C1 segment of cervical spinal cord (tissue), 14 donors: ENCODE measurements at regions not wholly inside any gene's neighbourhood (a gene's known extent, or its start where the extent isn't known, plus 50 kb on each side); places are given as distances from the start of the nearest gene placed in this dataset.

Experiments
- DNase-seq, 14 donors: peaks; one replicate each; lab custom pipeline; 2025; lab: John Stamatoyannopoulos, UW

- no peak for DNase-seq
These were observed 757.3 kb upstream of the IGFBP3 start for GRCh38 chr7:46678421-46678820.

- DNase-seq, result no peak
These were observed 754.4 kb upstream of the IGFBP3 start for GRCh38 chr7:46675456-46675855.

DNA sequence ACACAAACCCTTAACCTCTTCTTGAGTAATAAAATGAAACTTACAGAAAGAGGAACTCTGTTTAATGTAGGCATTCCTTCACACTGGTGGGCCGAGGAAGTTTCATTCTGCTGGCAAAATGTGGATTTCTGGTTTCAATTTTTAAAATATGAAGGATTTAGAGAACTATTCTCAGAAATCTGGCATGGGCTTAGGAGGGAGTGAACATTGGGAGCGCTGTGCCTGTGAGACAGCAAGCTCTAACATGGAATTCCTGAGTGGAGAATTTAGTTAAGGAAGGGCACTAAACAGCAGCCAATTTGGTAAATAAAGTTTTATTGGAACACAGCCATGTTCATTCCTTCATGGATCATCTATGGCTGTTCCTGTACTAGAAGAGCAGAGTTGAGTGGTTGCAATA lies 751.8 kb upstream of the IGFBP3 start:
- DNase-seq, result no peak

- no peak for DNase-seq
These were observed 750.2 kb upstream of the IGFBP3 start for GRCh38 chr7:46671108-46671769.

DNA sequence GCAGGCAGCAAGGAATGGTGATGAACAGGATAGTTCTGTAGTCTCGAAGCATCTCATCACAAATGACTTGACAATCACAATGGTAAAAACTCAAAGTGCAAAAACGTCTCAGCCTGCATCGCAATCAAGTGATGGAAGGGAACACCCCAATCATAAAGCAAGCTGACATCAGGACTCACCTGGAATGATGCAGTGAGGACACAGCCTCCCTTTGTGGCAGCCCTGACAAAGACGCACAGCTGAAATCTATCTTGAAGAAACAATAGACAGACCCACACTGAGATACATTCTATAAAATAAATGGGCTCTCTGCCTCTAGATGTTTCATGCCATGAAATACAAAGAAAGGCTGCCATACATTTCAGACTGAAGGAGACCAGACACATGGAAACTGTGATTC lies 748.0 kb upstream of the IGFBP3 start:
- DNase-seq, result no peak

GRCh38 chr7:46664453-46664852 lies 743.4 kb upstream of the IGFBP3 start:
- DNase-seq, result no peak

DNA sequence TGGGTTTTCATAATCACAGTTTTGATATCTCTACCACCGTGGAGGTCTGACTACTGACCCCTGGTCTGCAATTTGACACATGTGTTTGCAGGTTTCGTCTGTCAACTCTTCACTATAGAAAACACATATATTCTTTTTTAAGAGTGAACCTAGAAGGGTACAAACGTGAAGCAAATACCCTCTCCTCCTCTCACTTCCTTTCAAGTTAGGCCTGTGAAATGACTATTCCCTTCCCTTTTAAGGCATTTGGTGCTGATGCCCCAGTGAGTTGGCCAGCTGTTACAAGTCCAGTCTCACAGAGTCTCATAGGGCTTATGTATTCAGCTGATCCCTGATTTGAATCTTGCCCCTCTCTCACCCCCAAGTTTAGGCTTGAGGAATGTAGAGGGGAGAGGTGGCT lies 742.0 kb upstream of the IGFBP3 start:
- DNase-seq, result no peak

DNA sequence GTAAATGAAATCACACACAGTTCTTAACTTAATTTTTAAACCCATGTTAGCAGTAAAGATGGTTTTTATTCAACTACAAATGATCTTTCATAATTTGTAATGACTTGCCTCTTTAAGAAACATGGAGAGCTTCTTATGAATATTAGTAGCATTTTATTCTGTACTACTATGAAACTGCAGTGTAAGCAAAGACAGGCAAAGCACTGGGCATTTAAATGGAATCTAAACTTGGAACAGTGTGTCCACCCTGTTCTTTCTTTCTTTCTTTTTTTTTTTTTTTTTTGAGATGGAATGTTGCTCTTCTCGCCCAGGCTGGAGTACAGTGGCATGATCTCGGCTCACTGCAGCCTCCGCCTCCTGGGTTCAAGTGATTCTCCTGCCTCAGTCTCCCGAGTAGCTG lies 740.4 kb upstream of the IGFBP3 start:
- DNase-seq, result no peak

- no peak for DNase-seq
These were observed 739.4 kb upstream of the IGFBP3 start for GRCh38 chr7:46660402-46660980.

DNA sequence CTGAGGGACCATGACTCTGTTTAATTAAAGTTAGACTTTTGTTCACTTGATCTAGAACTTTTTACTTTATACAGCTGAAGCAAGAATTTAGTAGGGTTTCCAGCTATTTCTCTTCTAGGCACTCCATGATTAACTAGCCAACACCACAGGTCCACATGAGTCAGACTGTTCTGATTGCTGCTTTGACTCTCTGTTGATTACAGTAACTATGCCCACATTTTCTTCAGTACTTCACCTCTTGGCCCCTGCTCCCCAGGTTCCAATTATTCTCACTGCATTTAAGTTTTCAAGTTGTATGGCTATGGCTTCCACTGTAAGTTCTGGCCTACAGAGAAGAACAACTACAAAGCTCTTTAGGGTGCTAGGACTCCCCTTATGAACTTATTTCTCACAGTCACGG lies 737.2 kb upstream of the IGFBP3 start:
- no peak for DNase-seq

DNA sequence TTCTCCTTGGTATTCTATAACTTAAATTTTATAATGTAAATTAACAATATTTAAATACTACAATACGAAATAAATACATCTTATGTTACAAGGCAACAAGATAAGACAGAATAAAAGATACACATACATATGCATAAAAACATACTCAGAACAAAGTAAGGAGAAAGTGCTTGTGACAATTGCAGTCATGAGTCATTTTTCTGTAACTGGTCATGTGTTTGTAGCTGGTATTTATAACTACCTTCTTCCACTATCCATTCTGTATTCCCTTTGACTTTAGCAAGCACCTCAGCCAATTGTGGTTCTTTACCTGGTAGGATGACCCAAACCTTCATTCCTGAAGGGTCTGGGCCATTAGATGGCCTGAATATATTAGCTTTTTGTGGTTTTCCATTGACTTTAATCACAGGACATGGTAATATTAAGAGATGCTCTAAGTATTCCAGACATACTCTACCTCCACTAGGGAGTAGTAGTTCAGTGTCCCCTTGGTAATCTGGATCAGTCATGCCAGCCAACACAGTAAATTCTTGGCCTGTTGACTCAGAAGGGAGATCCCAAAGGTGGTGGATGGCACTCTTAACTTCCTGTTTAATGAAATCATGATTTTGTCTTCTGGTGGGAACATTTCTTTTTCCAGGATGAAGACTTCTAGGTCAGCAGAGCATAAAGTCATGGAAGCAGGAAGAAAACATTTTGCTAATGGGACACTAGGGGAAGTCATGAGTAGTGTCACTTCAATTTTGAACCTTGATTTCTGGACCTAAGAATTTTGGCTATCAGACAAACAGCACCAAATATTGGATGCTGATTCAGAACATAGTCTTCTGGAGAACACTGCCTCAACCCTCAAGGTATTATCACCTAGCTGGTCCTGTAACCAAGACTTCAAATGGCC lies 733.7 kb upstream of the IGFBP3 start:
- no peak for DNase-seq

DNA sequence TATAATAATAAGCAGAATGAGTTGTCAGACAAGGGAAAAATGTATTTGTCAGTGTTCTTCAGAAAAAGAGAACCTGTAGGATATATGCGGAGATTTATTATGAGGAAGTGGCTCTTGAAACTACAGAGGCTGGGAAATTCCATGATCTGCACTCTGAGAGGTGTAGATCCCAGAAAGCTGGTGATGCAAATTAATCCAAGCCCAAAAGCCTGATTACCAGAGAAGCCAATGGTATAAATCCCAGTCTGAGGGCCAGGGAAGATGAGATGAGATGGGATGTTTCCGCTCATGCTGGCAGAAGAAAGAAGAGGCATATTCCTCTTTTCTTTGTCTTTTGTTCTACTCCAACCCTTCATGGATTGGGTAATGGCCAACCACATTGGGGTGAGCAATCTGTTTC lies 732.8 kb upstream of the IGFBP3 start:
- no peak for DNase-seq

DNA sequence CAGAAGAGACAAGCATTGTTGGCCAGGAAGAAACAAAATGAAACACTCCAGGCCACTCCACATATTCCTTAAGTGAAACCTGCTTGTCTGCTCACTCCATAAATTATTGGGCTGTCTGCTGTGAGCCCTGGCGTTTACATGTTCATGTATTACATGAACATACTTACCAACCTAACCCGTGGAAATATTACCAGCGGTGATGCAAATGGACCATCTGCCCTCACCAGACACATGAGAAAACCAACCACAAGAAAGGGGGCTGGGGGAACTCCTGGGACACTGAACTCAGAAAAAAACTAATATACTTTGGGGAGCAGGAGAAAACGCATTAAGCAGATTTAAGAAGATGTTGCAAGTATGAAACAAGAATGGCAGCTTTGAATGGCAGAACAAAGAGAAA lies 731.2 kb upstream of the IGFBP3 start:
- DNase-seq, result no peak

DNA sequence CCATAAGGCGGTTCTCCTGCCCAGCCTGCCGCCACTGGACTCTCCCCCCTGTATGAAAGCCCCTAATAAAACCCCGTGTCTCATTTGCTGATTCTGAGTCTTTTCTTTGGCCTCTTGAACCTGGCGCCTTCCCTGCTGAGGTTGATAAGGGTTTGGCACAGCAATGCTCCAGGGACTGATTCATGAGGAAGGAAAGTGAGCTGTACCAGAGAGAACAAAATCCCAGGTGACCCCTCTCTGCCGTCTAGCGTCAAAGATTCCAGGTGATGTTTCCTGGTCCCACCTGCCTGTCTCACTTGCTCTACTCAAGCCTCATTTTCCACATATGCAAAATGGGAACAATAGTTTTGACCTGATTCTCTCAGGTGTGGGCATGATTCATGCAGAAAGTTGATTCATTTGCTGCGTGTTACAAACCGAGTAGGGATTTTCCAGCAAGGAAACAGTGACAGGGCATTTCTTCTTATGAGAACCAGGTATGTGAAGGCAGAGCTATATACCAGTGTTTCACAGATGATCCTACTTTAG lies 730.6 kb upstream of the IGFBP3 start:
- no peak for DNase-seq

- DNase-seq, result no peak
These were observed 730.0 kb upstream of the IGFBP3 start for GRCh38 chr7:46651070-46651469.

DNA sequence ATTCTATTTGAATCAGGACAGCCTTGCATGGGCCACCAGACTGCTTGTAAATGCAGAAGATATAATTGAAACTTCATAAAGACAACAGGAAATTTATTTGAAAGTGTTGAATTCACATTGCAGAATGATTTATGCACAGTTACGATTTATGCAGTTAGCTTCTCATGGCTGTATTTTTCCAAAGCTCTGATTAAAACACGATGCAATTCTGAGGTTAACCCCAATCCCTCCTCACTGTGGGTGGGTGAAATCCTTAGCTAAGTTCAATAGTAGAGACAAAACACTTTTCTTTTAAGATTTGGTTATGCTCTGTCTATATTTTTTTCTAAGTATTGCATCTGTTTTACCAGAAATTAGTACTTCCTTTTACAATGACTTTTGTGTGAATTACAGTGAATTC lies 728.8 kb upstream of the IGFBP3 start:
- DNase-seq, result no peak

DNA sequence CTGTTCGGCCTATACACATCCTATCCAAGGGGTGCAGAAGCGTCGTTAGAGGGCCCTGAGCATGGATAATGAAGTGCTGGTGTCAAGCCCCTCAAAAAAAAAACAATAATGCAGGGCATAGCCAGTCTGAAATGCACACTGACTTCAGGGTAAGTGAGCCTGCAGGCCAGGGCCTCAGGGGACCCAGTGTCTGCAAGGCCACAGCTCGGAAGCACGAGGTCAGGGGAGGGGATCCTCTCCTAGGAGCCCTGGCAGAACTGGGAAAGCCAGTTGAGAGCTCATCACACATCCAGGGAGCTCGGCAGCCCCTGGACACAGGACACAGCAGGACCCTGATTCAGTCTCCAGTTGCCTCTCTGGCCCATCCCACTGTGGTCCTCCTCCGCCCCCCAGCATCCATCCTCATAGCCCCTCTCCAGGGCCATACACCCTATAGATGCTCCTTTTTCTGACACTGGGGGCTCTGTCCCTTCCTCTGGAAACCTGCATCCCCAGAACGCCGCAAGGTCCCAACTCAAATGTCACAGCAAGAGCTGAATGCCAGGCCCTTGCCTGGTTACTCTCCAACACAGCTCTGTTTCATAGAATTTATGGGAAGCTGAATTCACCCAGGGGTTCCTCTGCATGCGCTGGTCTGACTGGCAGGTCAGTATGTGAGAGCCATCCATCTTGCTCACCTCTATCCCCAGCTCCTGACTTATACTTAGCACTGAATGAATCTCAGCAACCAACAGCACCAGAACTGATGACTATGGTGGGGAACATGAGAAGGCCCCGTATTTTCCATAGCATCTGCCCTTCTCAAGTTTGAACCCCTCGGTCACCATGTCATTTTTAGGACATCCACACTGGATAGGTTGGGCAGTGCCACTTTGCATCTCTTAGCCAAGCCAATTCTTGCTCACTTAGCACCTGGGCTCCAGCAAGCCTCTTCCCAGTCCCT lies 717.0 kb upstream of the IGFBP3 start:
- no peak for DNase-seq

DNA sequence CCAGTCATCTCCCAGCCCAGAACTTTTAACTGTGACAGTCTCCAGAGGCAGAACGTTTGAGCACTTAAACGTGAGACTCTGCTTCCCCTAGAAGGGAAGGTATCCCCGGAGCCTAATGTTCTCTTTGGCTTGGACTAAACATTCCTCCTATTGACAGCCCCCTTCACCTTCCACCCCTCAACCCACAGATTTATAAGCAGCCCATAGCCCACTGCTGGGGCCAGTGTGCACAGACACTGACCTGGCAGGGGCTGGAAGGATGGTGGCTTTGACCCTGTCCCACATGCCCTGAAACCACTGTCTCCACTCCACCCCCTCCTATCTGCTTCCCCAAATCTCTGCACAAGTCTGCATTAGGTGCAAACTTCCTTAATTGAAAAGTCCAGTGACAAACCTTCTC lies 715.0 kb upstream of the IGFBP3 start:
- DNase-seq, result no peak

GRCh38 chr7:46633630-46634240 lies 712.7 kb upstream of the IGFBP3 start:
- DNase-seq, result no peak

GRCh38 chr7:46633200-46633599 lies 712.1 kb upstream of the IGFBP3 start:
- no peak for DNase-seq

DNA sequence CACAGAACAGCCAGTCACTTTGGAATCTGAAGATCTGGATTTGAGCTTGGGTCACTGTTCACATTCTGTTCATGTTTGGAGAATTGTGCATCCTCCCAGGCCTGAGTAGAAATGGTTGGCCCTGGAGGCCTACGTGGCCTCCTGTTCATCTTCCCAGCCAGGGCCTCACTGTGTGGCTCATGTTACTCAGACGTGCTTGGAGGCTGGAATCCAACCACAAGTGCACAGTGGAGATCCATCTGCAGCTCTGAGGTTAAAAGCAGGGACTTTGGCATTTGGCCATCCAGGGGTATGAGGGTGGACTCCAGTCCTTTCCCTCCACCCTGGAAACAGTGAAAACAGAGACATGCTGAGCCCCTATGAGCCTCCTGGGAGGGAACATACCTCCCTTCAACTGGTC lies 709.0 kb upstream of the IGFBP3 start:
- no peak for DNase-seq
